ENCODE measurements at regions not wholly inside any gene's neighbourhood (a gene's known extent, or its start where the extent isn't known, plus 50 kb on each side); places are given as distances from the start of the nearest gene placed in this dataset.

- Histone ChIP-seq H3K27ac (ENCODE audit: insufficient read length, low read depth, low read length) (no peak overlapping the region), H3K4me1 (ENCODE audit: insufficient read depth, low read length) (peaks cover 8% of the 10 kb centered on the region), H3K4me2 (ENCODE audit: insufficient read depth, insufficient read length, low read length) (no peak overlapping the region), H3K9me3 (ENCODE audit: control insufficient read depth, low read depth, low read length) (no peaks in the 10 kb centered on the region), H2AFZ (ENCODE audit: low read length) (no peak overlapping the region), H3K23ac (ENCODE audit: insufficient read length, low read depth, low read length) (no peak overlapping the region), H3K79me1 (ENCODE audit: insufficient read depth, low read depth, low read length, poor library complexity, severe bottlenecking) (no peaks in the 10 kb centered on the region), H2BK120ac (ENCODE audit: low read depth, low read length, poor library complexity, severe bottlenecking) (no peak overlapping the region), H2AK5ac (ENCODE audit: insufficient read length, low read length) (no peak overlapping the region), H3K79me2 (ENCODE audit: insufficient read depth, low read length) (no peaks in the 10 kb centered on the region), H3T11ph (ENCODE audit: low read length) (no peak overlapping the region), H3K4ac (ENCODE audit: low read depth, low read length) (no peak overlapping the region), H2BK20ac (ENCODE audit: low read depth, low read length, poor library complexity, severe bottlenecking) (no peak overlapping the region), H3K14ac (ENCODE audit: insufficient read depth, low read length) (no peak overlapping the region; the same call in 1 of the 2 replicates), H4K91ac (ENCODE audit: insufficient read length, low read depth, low read length) (no peak overlapping the region), H3K23me2 (ENCODE audit: insufficient read length, low read depth, low read length, poor library complexity, severe bottlenecking) (peaks cover 8% of the 10 kb centered on the region), H2BK15ac (ENCODE audit: low read depth, low read length) (no peak overlapping the region), H4K20me1 (ENCODE audit: control insufficient read depth, insufficient read depth, insufficient read length) (no peaks in the 10 kb centered on the region), H3K9ac (ENCODE audit: extremely low read depth, insufficient read length, low read length) (no peak overlapping the region), H2BK5ac (ENCODE audit: insufficient read length, low read length) (no peak overlapping the region), H4K5ac (ENCODE audit: insufficient read length, low read depth, low read length) (no peak overlapping the region), H3K56ac (ENCODE audit: insufficient read length, low read depth, low read length) (no peak overlapping the region), H2BK12ac (ENCODE audit: insufficient read length, low read depth, low read length) (no peak overlapping the region), H3K18ac (ENCODE audit: insufficient read length, low read depth, low read length) (no peak overlapping the region), H4K8ac (replicated peaks; ENCODE audit: insufficient read length, low read depth, low read length) (no peak overlapping the region), H3K27me3 (ENCODE audit: insufficient read depth, low read length) (peaks cover 4% of the 10 kb centered on the region; the same call in 1 of the 2 replicates)
- TF ChIP-seq CTCF (conservative IDR thresholded peaks at IDR 0.05) = no peak
- Mint-ChIP-seq H3K4me1 (peaks cover 27 to 42% of the 10 kb centered on the region in 2 experiments), H3K4me3 (peak overlapping the region in 1 of 2 experiments; percentile 34; a peak in 2 of 5 replicates), H3K9me3 (no peaks in the 10 kb centered on the region), H3K27me3 (ENCODE audit: low read depth) (peaks cover 76% of the 10 kb centered on the region), H3K27ac (no peak overlapping the region), H3K36me3 (ENCODE audit: insufficient read depth in 1 of 3, low read depth in 3 of 3) (no peaks in the 10 kb centered on the region)
- WGBS (ENCODE audit: extremely low coverage, insufficient read length, low lambda C conversion rate) = no CpG with 5 or more reads among the region's 26 CpGs
- no peak for DNase-seq
Measured at GRCh38 chr16:85463672-85464382, 149.3 kb upstream of the GSE1 start.

All from H9 (cell line).